ENCODE measurements at regions not wholly inside any gene's neighbourhood (a gene's known extent, or its start where the extent isn't known, plus 50 kb on each side); places are given as distances from the start of the nearest gene placed in this dataset.

- Histone ChIP-seq H3K27me3 (ENCODE audit: low read depth, low read length) (no peaks in the 10 kb centered on the region), H2AFZ (ENCODE audit: low read depth, low read length) (no peak overlapping the region), H4K20me1 (ENCODE audit: insufficient read depth, low read length) (no peaks in the 10 kb centered on the region), H3K79me2 (ENCODE audit: low read length) (no peaks in the 10 kb centered on the region), H3K36me3 (replicated peaks; ENCODE audit: low read depth, low read length) (no peaks in the 10 kb centered on the region), H3K9me3 (ENCODE audit: insufficient read depth, low read length) (no peaks in the 10 kb centered on the region), H3K4me2 (ENCODE audit: low read length) (no peak overlapping the region), H3K9ac (ENCODE audit: low read length) (no peak overlapping the region), H3K27ac (ENCODE audit: low read length) (no peak overlapping the region), H3K4me3 (ENCODE audit: low read length) (no peak overlapping the region), H3K4me1 (ENCODE audit: low read length) (no peaks in the 10 kb centered on the region)
- TF ChIP-seq CTCF (IDR thresholded peaks at IDR 0.05; ENCODE audit: low read depth, low read length), result no peak
- TF ChIP-seq EZH2phosphoT487 (IDR thresholded peaks at IDR 0.05; ENCODE audit: low read depth), result no peak
Observed at GRCh38 chr7:67478066-67478465, 481.4 kb downstream of the TYW1 start.

GRCh38 chr7:67484244-67484751 is 487.7 kb downstream of the TYW1 start:
- H3K4me2 ChIP-seq (ENCODE audit: low read length), result no peak overlapping the region

GRCh38 chr7:67486401-67486800 is 489.8 kb downstream of the TYW1 start:
- Histone ChIP-seq H3K9ac (ENCODE audit: low read length) (no peak overlapping the region), H3K4me2 (ENCODE audit: low read length) (no peak overlapping the region), H3K79me2 (ENCODE audit: low read length) (no peaks in the 10 kb centered on the region), H4K20me1 (ENCODE audit: insufficient read depth, low read length) (no peaks in the 10 kb centered on the region), H2AFZ (ENCODE audit: low read depth, low read length) (no peak overlapping the region), H3K9me3 (ENCODE audit: insufficient read depth, low read length) (no peaks in the 10 kb centered on the region), H3K27ac (ENCODE audit: low read length) (no peak overlapping the region), H3K27me3 (ENCODE audit: low read depth, low read length) (no peaks in the 10 kb centered on the region), H3K36me3 (replicated peaks; ENCODE audit: low read depth, low read length) (no peaks in the 10 kb centered on the region), H3K4me3 (ENCODE audit: low read length) (no peak overlapping the region), H3K4me1 (ENCODE audit: low read length) (no peaks in the 10 kb centered on the region)
- TF ChIP-seq EZH2phosphoT487 (IDR thresholded peaks at IDR 0.05; ENCODE audit: low read depth), result no peak
- TF ChIP-seq CTCF (IDR thresholded peaks at IDR 0.05; ENCODE audit: low read depth, low read length), result no peak

More at GRCh38 chr7:67484244-67484751, 487.7 kb downstream of the TYW1 start:
- no peaks in the 10 kb centered on the region for H3K9me3 ChIP-seq (ENCODE audit: insufficient read depth, low read length)
- no peaks in the 10 kb centered on the region for H3K79me2 ChIP-seq (ENCODE audit: low read length)
- no peaks in the 10 kb centered on the region for H3K36me3 ChIP-seq (replicated peaks; ENCODE audit: low read depth, low read length)
- no peak for TF ChIP-seq EZH2phosphoT487 (IDR thresholded peaks at IDR 0.05; ENCODE audit: low read depth)
- peak; percentile 33; the same call in 1 of the 2 replicates for TF ChIP-seq CTCF (IDR thresholded peaks at IDR 0.05; ENCODE audit: low read depth, low read length)
- no peak overlapping the region for H3K27ac ChIP-seq (ENCODE audit: low read length)
- H3K4me1 ChIP-seq (ENCODE audit: low read length), result no peaks in the 10 kb centered on the region
- no peak overlapping the region for H3K4me3 ChIP-seq (ENCODE audit: low read length)
- no peaks in the 10 kb centered on the region for H3K27me3 ChIP-seq (ENCODE audit: low read depth, low read length)
- H2AFZ ChIP-seq (ENCODE audit: low read depth, low read length), result no peak overlapping the region
- H4K20me1 ChIP-seq (ENCODE audit: insufficient read depth, low read length), result no peaks in the 10 kb centered on the region
- no peak overlapping the region for H3K9ac ChIP-seq (ENCODE audit: low read length)

- TF ChIP-seq CTCF (IDR thresholded peaks at IDR 0.05; ENCODE audit: low read depth, low read length), result no peak
- no peak for TF ChIP-seq EZH2phosphoT487 (IDR thresholded peaks at IDR 0.05; ENCODE audit: low read depth)
Observed at GRCh38 chr7:67487316-67487715, 490.7 kb downstream of the TYW1 start.

More at GRCh38 chr7:67487316-67487715, 490.7 kb downstream of the TYW1 start:
- H3K27ac ChIP-seq (ENCODE audit: low read length), result no peak overlapping the region
- H3K4me1 ChIP-seq (ENCODE audit: low read length), result no peaks in the 10 kb centered on the region
- H3K4me3 ChIP-seq (ENCODE audit: low read length), result no peak overlapping the region
- H3K9ac ChIP-seq (ENCODE audit: low read length), result no peak overlapping the region
- H3K4me2 ChIP-seq (ENCODE audit: low read length), result no peak overlapping the region
- no peaks in the 10 kb centered on the region for H3K36me3 ChIP-seq (replicated peaks; ENCODE audit: low read depth, low read length)
- H3K9me3 ChIP-seq (ENCODE audit: insufficient read depth, low read length), result no peaks in the 10 kb centered on the region
- no peak overlapping the region for H2AFZ ChIP-seq (ENCODE audit: low read depth, low read length)
- no peaks in the 10 kb centered on the region for H3K27me3 ChIP-seq (ENCODE audit: low read depth, low read length)
- no peaks in the 10 kb centered on the region for H3K79me2 ChIP-seq (ENCODE audit: low read length)
- no peaks in the 10 kb centered on the region for H4K20me1 ChIP-seq (ENCODE audit: insufficient read depth, low read length)

All from OCI-LY3 (cell line).